NCI-H2227 (cell line): ENCODE measurements at regions not wholly inside any gene's neighbourhood (a gene's known extent, or its start where the extent isn't known, plus 50 kb on each side); places are given as distances from the start of the nearest gene placed in this dataset.

ENCODE experiments used
- DNase-seq: peaks from one replicate; lab custom pipeline; 2025; ENCODE audit not compliant: unreplicated experiment; lab: John Stamatoyannopoulos, UW

DNA sequence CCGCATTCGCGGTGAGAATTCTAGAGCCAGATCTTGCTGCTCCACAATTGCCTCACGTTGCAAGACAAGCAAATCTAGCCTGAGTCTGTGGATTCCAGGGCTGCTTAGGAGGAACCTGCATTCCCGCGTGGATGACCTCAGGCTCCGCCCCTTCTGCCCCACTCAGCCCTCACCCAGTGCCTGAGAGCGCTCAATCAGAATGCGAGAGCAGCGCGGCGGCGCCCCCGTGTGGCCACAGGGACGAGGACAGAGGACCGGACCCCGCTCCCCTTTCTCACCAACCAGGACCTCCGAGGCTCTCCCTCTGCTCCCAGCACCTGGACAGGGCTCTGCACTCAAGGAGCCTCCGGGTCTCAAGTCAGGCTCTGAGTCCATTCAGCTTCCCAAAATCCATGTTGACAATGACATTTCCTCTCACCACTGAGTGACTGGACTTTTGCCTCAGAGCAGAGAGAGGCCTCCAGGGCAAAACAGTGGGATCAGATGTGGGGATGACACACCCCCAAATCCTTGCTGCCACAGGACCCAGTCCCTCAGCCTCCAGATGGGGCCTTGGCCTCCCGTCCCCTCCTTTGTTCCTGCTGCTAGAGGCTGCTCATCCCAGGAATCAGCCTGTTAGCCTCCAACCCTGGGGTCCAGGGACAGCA lies 52.0 kb downstream of the RPP21 start:
- DNase-seq, result peak; percentile 78

DNA sequence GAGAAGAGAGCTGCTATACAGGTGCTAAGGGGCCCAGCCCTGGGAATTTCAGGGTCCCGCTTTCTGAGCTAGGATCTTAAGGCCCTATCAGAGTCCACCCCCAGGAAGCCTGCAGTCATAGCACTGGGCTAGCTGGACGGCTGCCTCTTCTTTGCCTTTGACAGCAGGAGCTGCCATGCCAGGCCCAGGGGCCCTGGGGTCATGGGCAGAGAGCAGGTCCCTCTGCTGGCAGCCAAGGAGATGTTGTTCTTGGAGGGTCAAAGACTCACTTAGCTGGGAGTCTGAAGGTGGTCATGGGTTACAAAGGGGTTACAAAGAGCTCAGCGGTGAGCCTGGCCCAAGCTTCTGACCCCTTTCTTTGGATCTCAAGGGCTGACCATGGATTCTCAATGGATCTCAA lies 52.7 kb downstream of the RPP21 start:
- DNase-seq, result no peak

DNA sequence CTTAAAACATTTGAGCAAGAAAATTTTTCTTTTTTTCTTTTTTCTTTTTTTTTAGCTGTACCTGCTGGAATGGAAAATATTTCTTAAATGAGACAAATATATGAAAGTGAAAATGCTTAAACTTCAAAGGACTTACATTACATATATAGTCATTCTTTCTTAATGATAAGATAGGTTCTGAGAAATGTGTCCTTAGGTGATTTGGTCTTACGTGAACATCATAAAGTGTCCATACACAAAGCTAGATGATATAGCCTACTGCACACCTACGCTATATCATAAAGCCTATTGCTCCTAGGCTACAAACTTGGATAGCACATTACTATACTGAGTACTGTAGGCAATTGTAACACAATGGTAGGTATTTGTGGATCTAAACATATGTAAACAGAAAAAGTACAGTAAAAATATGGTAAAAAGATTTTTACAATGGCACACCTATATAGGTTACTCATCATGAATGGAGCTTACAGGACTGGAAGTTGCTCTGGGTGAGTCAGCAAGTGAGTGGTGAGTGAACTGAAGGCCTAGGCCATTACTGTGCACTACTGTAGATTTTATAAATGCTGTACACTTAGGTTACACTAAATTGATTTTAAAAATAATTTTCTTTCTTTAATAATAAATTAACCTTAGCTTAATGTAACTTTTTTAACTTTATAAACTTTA lies 54.6 kb downstream of the RPP21 start:
- no peak for DNase-seq

DNA sequence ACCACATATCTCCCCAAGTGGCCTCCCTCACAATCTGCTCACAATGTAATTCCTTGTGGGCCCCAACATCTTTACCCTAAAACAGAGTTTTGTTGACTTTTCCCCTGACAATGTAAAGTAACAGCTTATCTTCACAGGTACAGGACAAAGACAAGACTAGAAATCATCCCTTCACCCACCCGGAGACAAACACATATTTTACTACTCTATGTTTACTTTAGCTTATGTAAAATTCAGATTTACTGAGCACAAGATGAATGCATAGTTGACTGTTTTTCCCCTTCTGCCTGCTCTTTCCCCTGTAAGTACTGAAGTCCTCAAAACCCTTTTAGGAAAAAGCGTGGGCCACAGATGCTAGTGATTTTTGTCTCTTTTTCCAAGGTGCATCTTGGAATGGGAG lies 61.0 kb downstream of the RPP21 start:
- no peak for DNase-seq

DNA sequence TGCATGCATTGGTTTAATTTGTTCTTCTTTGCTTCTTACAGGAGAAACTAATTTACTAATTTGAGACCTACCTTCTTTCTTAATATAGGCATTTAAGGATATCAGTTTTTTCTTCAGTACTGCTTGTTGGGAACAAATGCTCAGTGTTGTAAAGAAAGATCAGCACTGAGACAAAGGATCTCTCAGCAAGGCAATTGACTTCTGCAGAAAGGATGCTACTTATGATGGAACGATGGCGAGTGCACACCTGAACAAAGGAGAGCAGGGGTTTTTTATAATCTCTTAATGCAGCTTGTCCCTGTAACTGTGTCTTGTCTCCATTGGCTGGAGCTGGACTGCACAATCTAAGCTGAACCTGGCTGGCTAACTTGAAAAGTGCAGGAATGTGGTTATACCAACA lies 64.2 kb downstream of the RPP21 start:
- no peak for DNase-seq

DNA sequence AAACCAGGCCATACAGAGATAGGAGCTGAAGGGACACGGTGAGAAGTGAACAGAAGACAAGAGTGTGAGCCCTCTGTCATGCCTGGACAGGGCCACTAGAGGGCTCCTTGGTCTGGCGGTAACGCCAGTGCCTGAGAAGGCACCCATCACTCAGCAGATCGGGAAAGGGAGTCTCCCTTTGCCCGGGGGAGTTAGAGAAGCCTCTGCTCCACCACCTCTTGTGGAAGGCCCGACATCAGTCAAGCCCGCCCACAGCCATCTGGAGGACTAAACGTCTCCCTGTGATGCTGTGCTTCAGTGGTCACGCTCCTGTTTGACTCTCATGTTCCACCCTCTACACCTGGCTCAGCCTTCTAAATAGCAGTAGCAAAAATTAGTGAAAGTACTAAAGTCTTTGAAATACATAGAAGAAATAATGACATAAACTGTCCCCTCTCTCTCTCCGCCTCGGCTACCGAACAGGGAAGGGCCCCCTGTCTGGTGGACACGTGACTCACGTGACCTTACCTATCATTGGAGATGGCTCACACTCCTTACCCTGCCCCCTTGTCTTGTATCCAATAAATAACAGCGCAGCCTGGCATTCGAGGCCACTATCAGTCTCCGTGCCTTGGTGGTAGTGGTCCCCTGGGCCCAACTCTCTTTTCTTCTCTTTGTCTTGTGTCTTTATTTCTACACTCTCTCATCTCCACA lies 66.7 kb downstream of the RPP21 start:
- peak; percentile 80 for DNase-seq

DNA sequence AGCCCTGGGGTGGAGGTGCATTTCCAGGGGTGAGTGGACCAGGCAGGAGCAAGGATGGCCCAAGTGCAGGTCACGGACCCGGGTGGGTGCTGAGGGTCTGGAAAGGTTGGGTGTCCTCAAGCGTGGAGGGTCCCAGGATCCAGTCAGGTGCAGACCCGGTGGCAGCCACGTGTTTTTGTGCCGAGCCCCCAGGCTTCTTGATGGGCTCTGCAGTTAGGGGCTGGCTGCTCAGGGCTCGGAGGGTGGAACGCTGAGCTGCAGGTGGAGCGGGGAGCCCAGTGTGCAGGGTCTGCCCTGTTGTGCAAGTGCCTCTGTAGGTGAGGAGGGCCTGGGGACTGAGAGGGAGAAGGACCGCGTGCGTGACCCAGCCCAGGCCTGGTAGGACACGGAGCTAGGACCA lies 70.9 kb upstream of the HLA-E start:
- no peak for DNase-seq

DNA sequence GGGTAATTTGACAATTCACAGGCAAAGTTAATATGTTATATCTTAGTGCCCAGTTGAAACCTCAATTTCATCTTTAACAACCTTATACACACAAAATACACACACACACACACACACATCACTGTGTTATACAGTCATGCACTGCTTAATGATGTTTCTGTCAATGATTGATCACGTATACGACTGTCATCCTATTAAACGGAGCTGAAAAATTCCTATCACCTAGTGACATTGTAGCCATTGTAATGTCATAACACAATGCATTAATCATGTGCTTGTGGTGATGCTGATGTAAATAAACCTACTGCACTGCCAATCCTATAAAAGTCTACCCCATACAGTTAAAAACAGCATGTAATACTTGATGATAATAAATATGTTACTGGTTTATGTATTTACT lies 64.8 kb upstream of the HLA-E start:
- no peak for DNase-seq
